ENCODE measurements at regions not wholly inside any gene's neighbourhood (a gene's known extent, or its start where the extent isn't known, plus 50 kb on each side); places are given as distances from the start of the nearest gene placed in this dataset.

DNA sequence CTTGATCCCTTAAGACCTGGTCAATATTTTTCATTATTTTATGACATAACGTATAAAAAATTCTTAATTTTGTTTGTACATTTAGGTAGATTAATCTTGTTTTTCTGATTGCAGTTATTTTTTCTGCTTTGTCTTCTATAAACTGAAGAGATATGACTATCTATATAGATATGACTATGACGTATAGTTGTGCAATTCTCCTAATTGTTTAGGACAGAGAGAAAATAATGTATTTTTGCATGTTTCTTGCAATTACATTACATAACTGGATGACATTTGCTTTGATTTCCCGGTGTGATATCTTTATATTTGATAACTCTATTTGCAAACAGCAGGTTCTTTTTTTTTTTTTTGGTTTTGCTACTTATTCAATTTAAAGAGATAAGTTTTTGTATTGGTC, 310.2 kb upstream of the REG3G start:
- intact Hi-C loops (cut with micrococcal nuclease; ENCODE audit: unreplicated experiment) = no loop called here

DNA sequence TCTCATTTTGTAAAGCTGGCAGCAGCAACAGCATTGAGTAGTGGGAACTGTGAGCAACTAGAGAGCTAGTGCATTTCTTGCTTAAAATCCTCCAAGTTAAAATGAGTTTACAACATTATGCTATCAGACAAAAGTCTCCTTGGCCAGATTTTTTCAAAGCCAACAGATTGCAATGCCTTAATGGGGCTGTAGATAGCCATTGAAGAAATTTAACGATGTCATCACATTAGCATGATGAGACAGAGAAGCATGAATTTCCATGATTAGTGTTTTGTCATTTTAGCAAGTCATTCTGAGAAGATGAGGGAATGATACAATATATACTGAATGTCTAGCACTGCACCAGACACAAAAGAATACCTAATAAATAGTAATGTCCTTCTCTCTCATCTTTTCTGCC, 307.5 kb upstream of the REG3G start:
- CTCF ChIA-PET = no interaction called here
- H3K4me3 ChIP-seq = no peak overlapping the region
- peaks cover 24% of the 10 kb centered on the region for H3K4me1 ChIP-seq (replicated peaks; ENCODE audit: insufficient read depth)
- 0 out of 2 replicates have a peak overlapping the region, but pooled peaks have one; percentile 11 for H3K27ac ChIP-seq
- H3K79me2 ChIP-seq (ENCODE audit: low read depth) = no peaks in the 10 kb centered on the region
- no peaks in the 10 kb centered on the region for H3K27me3 ChIP-seq (ENCODE audit: insufficient read depth, low read depth)
- DNase-seq = no peak
- intact Hi-C loops (cut with micrococcal nuclease; ENCODE audit: unreplicated experiment) = no loop called here
- no peaks in the 10 kb centered on the region for H4K20me1 ChIP-seq (ENCODE audit: insufficient read depth)
- no peak overlapping the region for H3K4me2 ChIP-seq
- H3K36me3 ChIP-seq (ENCODE audit: low read depth) = no peaks in the 10 kb centered on the region
- no peak overlapping the region for H2AFZ ChIP-seq
- no TSS peak for BruUV-seq (replicated peaks)
- 0 out of 2 replicates have a peak, but pooled peaks cover 7% of the 10 kb centered on the region for H3K9me3 ChIP-seq (ENCODE audit: insufficient read depth, low read depth)
- H3F3A ChIP-seq (ENCODE audit: insufficient read depth, low read depth) = no peaks in the 10 kb centered on the region
- POLR2A ChIA-PET (ENCODE audit: unreplicated experiment) = no interaction called here
- H3K9me2 ChIP-seq (ENCODE audit: insufficient read depth) = no peaks in the 10 kb centered on the region
- TF ChIP-seq, protein P1, sequence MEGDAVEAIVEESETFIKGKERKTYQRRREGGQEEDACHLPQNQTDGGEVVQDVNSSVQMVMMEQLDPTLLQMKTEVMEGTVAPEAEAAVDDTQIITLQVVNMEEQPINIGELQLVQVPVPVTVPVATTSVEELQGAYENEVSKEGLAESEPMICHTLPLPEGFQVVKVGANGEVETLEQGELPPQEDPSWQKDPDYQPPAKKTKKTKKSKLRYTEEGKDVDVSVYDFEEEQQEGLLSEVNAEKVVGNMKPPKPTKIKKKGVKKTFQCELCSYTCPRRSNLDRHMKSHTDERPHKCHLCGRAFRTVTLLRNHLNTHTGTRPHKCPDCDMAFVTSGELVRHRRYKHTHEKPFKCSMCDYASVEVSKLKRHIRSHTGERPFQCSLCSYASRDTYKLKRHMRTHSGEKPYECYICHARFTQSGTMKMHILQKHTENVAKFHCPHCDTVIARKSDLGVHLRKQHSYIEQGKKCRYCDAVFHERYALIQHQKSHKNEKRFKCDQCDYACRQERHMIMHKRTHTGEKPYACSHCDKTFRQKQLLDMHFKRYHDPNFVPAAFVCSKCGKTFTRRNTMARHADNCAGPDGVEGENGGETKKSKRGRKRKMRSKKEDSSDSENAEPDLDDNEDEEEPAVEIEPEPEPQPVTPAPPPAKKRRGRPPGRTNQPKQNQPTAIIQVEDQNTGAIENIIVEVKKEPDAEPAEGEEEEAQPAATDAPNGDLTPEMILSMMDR (conservative IDR thresholded peaks at IDR 0.05) = no peak
- no peak for TF ChIP-seq EZH2 (IDR thresholded peaks at IDR 0.05; ENCODE audit: low read depth)

More for the DNA sequence above, 310.2 kb upstream of the REG3G start:
- H3K9me2 ChIP-seq (ENCODE audit: insufficient read depth) = no peaks in the 10 kb centered on the region
- H3K4me3 ChIP-seq = no peak overlapping the region
- TF ChIP-seq EZH2 (IDR thresholded peaks at IDR 0.05; ENCODE audit: low read depth) = no peak
- TF ChIP-seq, protein P1 (conservative IDR thresholded peaks at IDR 0.05) = no peak
- no peak overlapping the region for H3K4me2 ChIP-seq
- H4K20me1 ChIP-seq (ENCODE audit: insufficient read depth) = no peaks in the 10 kb centered on the region
- no TSS peak for BruUV-seq (replicated peaks)
- no peak overlapping the region for H2AFZ ChIP-seq
- 0 out of 2 replicates have a peak, but pooled peaks cover 8% of the 10 kb centered on the region for H3K9me3 ChIP-seq (ENCODE audit: insufficient read depth, low read depth)
- H3K27me3 ChIP-seq (ENCODE audit: insufficient read depth, low read depth) = no peaks in the 10 kb centered on the region
- POLR2A ChIA-PET (ENCODE audit: unreplicated experiment) = no interaction called here
- no peaks in the 10 kb centered on the region for H3F3A ChIP-seq (ENCODE audit: insufficient read depth, low read depth)
- CTCF ChIA-PET = no interaction called here
- H3K27ac ChIP-seq = no peak overlapping the region
- H3K79me2 ChIP-seq (ENCODE audit: low read depth) = no peaks in the 10 kb centered on the region
- H3K4me1 ChIP-seq (replicated peaks; ENCODE audit: insufficient read depth) = peaks cover 10% of the 10 kb centered on the region
- H3K36me3 ChIP-seq (ENCODE audit: low read depth) = no peaks in the 10 kb centered on the region
- no peak for DNase-seq

DNA sequence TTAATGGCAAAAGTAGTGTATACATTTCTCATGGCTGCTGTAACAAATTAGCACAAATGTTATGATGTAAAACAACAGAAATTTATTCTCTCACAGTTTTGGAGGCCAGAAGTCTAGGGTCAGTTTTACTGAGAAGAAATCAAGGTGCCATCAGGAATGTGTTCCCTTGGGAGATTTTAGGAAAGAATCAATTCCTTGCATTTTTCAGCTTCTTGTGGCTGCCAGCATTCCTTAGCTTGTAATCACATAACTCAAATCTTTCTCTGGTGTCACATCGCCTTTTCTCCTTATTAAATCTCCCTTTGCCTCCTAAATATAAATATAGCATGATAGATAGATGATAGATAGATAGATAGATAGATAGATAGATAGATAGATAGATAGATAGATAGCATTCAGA, 307.0 kb upstream of the REG3G start:
- no TSS peak for BruUV-seq (replicated peaks)
- ChIA-PET POLR2A (ENCODE audit: unreplicated experiment) (no interaction called here), CTCF (no interaction called here)
- Histone ChIP-seq H3K27me3 (ENCODE audit: insufficient read depth, low read depth) (no peaks in the 10 kb centered on the region), H3K4me2 (no peak overlapping the region), H3K36me3 (ENCODE audit: low read depth) (no peaks in the 10 kb centered on the region), H2AFZ (no peak overlapping the region), H3K4me3 (no peak overlapping the region), H3K9me2 (ENCODE audit: insufficient read depth) (no peaks in the 10 kb centered on the region), H3K27ac (0 out of 2 replicates have a peak overlapping the region, but pooled peaks have one; percentile 11), H3K79me2 (ENCODE audit: low read depth) (no peaks in the 10 kb centered on the region), H3K9me3 (ENCODE audit: insufficient read depth, low read depth) (0 out of 2 replicates have a peak, but pooled peaks cover 7% of the 10 kb centered on the region), H3K4me1 (replicated peaks; ENCODE audit: insufficient read depth) (peaks cover 24% of the 10 kb centered on the region), H4K20me1 (ENCODE audit: insufficient read depth) (no peaks in the 10 kb centered on the region), H3F3A (ENCODE audit: insufficient read depth, low read depth) (no peaks in the 10 kb centered on the region)
- intact Hi-C loops (cut with micrococcal nuclease; ENCODE audit: unreplicated experiment) = no loop called here
- TF ChIP-seq, protein P1 (conservative IDR thresholded peaks at IDR 0.05) = no peak
- TF ChIP-seq EZH2 (IDR thresholded peaks at IDR 0.05; ENCODE audit: low read depth) = no peak
- no peak for DNase-seq

Data from PC-9 (cell line).